AG09319 (cell line): ENCODE measurements at regions not wholly inside any gene's neighbourhood (a gene's known extent, or its start where the extent isn't known, plus 50 kb on each side); places are given as distances from the start of the nearest gene placed in this dataset.

ENCODE experiments used
- DNase-seq: peaks from one replicate; pipeline ENCODE4 v3.0.0-alpha.2; 2010; ENCODE audit warnings: low read depth; ENCODE audit errors: extremely low read depth
- TF ChIP-seq, protein P1 (sequence below): IDR thresholded peaks from 2 replicates; pipeline ENCODE4 v1.5.1; 2011; ENCODE audit warnings: low read depth, mild to moderate bottlenecking, inconsistent platforms, low read length, moderate library complexity

DNA sequence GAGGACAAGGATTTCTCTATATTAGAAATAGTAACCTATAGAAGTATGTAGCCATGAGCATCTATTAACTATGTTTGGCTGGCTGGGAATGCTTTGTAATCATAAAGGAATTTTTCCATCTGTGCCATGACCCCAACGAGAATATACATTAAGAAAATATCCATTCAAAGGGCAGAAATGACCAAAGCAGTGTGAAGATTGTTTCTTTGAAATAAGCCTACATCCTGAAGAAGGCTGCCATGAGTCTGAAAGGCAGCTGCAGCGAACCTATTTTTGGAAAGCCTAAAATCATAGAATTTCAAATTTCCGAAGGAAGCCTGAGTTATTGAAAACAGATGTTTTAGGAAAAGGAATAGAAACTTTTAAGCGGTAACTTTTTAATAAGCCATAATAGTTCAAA, 244.2 kb upstream of the FOXK1 start:
- no peak for DNase-seq
- TF ChIP-seq, protein P1, sequence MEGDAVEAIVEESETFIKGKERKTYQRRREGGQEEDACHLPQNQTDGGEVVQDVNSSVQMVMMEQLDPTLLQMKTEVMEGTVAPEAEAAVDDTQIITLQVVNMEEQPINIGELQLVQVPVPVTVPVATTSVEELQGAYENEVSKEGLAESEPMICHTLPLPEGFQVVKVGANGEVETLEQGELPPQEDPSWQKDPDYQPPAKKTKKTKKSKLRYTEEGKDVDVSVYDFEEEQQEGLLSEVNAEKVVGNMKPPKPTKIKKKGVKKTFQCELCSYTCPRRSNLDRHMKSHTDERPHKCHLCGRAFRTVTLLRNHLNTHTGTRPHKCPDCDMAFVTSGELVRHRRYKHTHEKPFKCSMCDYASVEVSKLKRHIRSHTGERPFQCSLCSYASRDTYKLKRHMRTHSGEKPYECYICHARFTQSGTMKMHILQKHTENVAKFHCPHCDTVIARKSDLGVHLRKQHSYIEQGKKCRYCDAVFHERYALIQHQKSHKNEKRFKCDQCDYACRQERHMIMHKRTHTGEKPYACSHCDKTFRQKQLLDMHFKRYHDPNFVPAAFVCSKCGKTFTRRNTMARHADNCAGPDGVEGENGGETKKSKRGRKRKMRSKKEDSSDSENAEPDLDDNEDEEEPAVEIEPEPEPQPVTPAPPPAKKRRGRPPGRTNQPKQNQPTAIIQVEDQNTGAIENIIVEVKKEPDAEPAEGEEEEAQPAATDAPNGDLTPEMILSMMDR = no peak

DNA sequence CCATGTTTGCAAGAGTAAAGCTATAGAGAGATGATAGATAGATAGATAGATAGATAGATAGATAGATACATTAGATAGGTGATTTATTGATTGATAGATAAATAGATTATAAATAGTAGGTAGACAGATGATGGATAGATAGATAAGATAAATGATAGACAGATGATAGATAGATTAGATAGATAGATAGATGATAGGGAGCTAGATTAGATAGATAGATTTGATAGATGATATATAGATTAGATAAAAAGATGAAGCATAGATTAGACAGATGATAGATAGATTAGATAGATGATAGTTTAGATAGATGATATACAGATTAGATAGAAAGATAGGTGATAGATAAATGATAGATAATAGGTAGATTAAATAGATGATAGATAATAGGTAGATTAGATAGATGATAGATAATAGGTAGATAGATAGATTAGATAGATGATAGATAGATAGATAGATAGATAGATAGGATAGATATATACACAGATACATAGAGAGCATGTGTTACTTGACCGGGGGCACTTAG, 243.3 kb upstream of the FOXK1 start:
- no peak for DNase-seq
- TF ChIP-seq, protein P1 = no peak

DNA sequence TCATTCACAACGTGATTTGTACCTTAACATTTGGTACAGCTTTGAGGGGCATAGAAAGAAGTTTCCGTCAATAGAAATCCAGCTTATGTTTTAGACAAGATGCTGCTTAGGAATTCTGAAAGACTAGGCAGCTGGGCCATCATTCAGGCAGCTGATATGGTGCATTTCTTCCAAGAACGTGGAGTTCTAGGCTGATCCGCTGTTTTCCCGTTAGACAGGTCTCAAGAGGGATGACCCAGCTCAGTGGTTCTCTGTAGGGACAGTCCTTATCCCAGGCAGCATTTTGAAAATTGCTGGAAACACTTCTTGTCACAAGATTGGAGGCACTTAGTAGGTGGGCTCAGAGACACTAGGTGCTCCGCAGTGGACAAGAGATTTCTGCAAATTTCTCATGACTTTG, 242.7 kb upstream of the FOXK1 start:
- DNase-seq = no peak
- TF ChIP-seq, protein P1 = no peak

DNA sequence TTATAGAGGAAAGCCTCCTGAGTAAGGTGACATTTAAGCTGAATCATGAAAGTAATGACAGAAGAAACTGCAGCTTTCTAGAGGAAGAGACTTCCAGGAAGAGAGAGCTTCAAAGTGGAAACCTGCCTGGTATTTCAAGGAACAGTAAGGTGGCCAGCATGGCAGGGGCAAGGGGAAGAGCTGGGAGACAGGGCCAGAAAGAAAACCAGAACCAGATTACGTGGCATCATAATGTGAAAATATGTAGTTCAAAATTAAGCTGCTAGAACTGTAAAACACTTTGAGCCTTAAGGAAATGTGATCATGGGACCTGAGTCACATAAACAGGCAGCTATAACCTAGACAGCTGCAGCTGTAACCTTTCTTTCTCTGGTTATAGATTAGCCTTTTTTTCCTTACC, 238.0 kb upstream of the FOXK1 start:
- no peak for DNase-seq
- TF ChIP-seq, protein P1 = no peak

DNA sequence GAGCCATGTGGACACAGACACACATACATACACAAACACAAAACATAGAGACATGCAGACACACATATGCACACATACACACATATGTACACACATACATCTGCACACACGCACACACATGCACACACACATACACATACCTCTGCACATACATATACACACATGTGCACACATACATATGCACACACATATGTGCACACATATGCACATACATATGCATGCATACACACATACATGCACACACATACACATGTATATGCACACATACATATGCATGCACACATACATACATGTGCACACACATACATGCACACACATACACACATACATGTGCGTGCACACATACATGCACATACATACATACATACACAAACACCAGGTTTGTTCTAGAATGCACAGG, 236.3 kb upstream of the FOXK1 start:
- TF ChIP-seq, protein P1 = no peak

GRCh38 chr7:4449263-4449662, 232.8 kb upstream of the FOXK1 start:
- no peak for DNase-seq
- TF ChIP-seq, protein P1 = no peak

More for the DNA sequence above, 236.3 kb upstream of the FOXK1 start:
- no peak for DNase-seq

GRCh38 chr7:4450483-4450882, 231.6 kb upstream of the FOXK1 start:
- TF ChIP-seq, protein P1 = no peak
- no peak for DNase-seq
